IPS DF 6.9 (cell line): ENCODE measurements at regions not wholly inside any gene's neighbourhood (a gene's known extent, or its start where the extent isn't known, plus 50 kb on each side); places are given as distances from the start of the nearest gene placed in this dataset.

Experiments
- DNase-seq: peaks from one replicate; pipeline ENCODE4 v3.0.0-alpha.2; 2013; ENCODE audit warnings: low read depth, low spot score
- H3K27ac ChIP-seq: one replicate; pipeline ENCODE4 v1.5.1; 2013; ENCODE audit warnings: low read length, control low read depth
- H3K27me3 ChIP-seq: 2 replicates; pipeline ENCODE4 v1.6.1; 2013; ENCODE audit warnings: mild to moderate bottlenecking, low read length; ENCODE audit not compliant: control insufficient read depth, insufficient read depth
- H3K36me3 ChIP-seq: 2 replicates; pipeline ENCODE4 v1.6.1; 2013; ENCODE audit warnings: low read length; ENCODE audit not compliant: control insufficient read depth, insufficient read depth
- H3K4me1 ChIP-seq: 2 replicates; pipeline ENCODE4 v1.6.1; 2013; ENCODE audit warnings: low read length; ENCODE audit not compliant: control insufficient read depth, insufficient read depth
- H3K4me3 ChIP-seq: 2 replicates; pipeline ENCODE4 v1.5.1; 2013; ENCODE audit warnings: mild to moderate bottlenecking, low read length
- H3K9me3 ChIP-seq: 2 replicates; pipeline ENCODE4 v1.6.1; 2013; ENCODE audit warnings: low read length, inconsistent platforms; ENCODE audit not compliant: control insufficient read depth, insufficient read depth
- WGBS: extraction: QIAGEN DNeasy Blood & Tissue Kit; methylation state at CpG from one replicate; pipeline ENCODE4 v1.1.7; 2013; ENCODE audit warnings: mixed read lengths, missing lambda C conversion rate; ENCODE audit not compliant: insufficient read length, insufficient coverage; 5-methylcytosine and 5-hydroxymethylcytosine counted together

DNA sequence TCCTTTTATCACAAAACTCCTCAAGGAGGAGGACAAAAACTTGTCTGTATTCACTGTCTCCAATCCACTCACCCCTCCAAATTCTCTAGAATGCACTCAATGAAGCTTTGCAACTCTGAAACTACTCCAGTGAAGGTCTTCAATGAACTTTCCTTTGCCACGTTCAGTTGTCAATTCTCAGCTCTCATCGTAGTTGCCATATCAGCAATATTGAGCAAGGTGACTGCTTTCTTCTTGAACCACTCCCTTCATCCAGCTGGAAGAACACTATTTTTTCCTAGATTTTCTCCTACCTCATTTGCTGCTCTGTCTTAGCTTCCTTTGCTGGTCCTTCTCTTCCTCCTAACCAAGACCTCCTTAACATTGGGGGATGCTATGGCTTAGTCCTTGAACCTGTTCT lies 191.8 kb downstream of the KDR start:
- H3K9me3 ChIP-seq = no peaks in the 10 kb centered on the region
- H3K27me3 ChIP-seq = no peaks in the 10 kb centered on the region
- H3K4me1 ChIP-seq = no peaks in the 10 kb centered on the region
- WGBS = no CpG with 5 or more reads among the region's 2 CpGs
- DNase-seq = no peak
- H3K27ac ChIP-seq = no peak overlapping the region
- no peak overlapping the region for H3K4me3 ChIP-seq
- H3K36me3 ChIP-seq = no peaks in the 10 kb centered on the region

DNA sequence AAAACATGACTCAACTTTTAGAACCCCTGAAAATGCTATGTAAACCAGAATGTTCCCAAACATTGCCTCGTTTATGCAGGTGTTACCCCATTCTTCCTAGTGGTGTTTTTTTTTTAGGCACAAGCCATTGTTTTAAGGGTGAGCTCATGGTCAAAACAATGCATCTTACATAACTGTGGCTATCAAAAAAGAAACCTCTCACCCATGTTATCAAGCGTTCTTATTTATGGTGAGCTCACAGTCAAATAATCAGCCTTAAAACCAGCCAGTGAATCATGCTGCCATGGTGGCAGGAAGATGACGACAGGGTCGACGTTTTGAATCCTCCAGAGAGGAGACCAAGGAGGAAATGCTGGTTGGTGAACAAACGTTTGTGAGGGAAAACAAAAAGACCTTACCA lies 195.2 kb downstream of the KDR start:
- WGBS = no CpG with 5 or more reads among the region's 6 CpGs
- H3K27ac ChIP-seq = no peak overlapping the region
- no peaks in the 10 kb centered on the region for H3K4me1 ChIP-seq
- DNase-seq = no peak
- H3K36me3 ChIP-seq = no peaks in the 10 kb centered on the region
- H3K4me3 ChIP-seq = no peak overlapping the region
- no peaks in the 10 kb centered on the region for H3K9me3 ChIP-seq
- H3K27me3 ChIP-seq = no peaks in the 10 kb centered on the region

DNA sequence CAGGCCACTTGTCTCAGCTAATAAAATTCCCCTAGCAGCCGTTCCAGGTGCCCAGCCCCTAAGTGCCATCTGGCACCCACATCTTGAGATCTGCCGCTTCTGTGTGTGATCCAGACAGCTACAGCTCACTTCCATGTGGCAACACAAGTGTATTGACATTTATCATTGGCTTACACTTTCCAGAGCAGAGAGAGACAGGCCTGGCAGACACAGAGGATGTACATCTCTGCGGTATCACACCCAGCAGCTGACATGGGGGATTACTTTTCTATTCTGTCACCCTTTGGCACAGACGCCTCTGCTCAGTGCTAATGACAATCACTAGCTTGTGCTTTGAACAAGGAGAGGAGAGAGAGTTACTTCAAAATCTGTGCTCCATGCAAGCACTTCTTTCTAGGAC lies 195.9 kb downstream of the KDR start:
- Histone ChIP-seq H3K4me1 (no peaks in the 10 kb centered on the region), H3K27me3 (no peaks in the 10 kb centered on the region), H3K36me3 (no peaks in the 10 kb centered on the region), H3K9me3 (no peaks in the 10 kb centered on the region), H3K4me3 (no peak overlapping the region), H3K27ac (no peak overlapping the region)
- DNase-seq = no peak
- WGBS = no CpG with 5 or more reads among the region's 4 CpGs

DNA sequence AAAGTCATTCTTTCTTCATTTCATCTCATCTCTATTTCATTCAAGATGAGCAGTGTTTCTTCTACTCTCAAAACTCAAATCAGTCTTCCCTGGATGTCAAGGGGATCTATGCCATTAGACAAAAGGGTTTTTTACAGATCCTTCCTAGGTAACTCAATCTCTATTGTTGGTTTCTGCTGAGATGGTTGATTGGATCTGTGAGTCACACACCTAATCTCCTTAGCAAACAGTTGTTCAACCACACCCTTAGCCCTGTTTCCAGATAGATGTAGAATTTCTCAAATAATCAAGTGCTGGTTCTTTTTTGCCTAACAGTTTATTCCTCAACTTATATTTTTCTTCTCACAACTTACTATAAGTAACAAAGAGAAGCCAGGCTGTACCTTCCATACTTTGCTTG lies 200.5 kb downstream of the KDR start:
- DNase-seq = no peak

DNA sequence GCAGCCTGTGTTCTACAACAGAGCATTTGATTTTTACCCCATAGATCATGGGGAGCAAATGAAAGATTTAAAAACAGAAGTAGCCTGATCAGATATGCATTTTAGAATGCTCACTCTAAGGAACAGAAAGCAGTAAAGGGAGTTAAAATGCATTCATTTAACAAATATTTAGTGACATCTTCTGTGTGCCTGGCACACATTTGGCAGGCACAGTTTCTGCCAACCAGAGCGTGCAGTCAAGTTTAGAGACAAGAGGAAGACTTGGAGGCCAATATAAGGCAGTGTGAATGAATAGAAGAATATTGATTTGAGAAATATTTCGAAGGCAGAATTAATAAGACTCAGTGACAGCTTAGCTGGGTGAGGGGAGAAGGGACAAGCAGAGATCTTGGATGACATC lies 210.1 kb downstream of the KDR start:
- no peak for DNase-seq
- 100% methylated on average over 1 of the region's 2 CpGs for WGBS
- H3K4me3 ChIP-seq = no peak overlapping the region
- H3K36me3 ChIP-seq = no peaks in the 10 kb centered on the region
- H3K4me1 ChIP-seq = no peaks in the 10 kb centered on the region
- H3K9me3 ChIP-seq = no peaks in the 10 kb centered on the region
- H3K27ac ChIP-seq = no peak overlapping the region
- no peaks in the 10 kb centered on the region for H3K27me3 ChIP-seq

More for the DNA sequence above, 200.5 kb downstream of the KDR start:
- Histone ChIP-seq H3K36me3 (no peaks in the 10 kb centered on the region), H3K4me1 (no peaks in the 10 kb centered on the region), H3K27me3 (no peaks in the 10 kb centered on the region), H3K4me3 (no peak overlapping the region), H3K9me3 (no peaks in the 10 kb centered on the region), H3K27ac (no peak overlapping the region)

DNA sequence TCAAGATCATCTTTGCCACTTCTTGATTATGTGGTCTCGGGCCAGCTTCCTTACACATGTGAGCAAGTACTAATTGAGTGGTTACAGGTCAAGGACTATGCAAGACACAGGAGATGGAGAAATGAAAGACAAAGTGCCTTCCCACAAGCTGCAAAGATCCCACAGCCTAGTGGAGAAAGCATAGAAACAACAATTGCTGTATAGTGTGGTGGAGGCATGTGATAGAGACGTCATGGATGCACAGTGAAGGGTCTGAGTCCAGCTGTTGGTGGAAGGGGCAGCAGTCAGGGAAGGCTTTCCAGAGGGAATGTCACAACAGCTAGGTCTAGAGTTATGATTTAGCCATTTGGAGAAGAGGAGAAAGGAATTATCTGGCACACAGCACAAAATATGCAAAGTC lies 210.6 kb downstream of the KDR start:
- Histone ChIP-seq H3K9me3 (no peaks in the 10 kb centered on the region), H3K27me3 (no peaks in the 10 kb centered on the region), H3K27ac (no peak overlapping the region), H3K4me1 (no peaks in the 10 kb centered on the region), H3K4me3 (no peak overlapping the region), H3K36me3 (no peaks in the 10 kb centered on the region)
- no peak for DNase-seq
- no CpG with 5 or more reads among the region's 2 CpGs for WGBS

DNA sequence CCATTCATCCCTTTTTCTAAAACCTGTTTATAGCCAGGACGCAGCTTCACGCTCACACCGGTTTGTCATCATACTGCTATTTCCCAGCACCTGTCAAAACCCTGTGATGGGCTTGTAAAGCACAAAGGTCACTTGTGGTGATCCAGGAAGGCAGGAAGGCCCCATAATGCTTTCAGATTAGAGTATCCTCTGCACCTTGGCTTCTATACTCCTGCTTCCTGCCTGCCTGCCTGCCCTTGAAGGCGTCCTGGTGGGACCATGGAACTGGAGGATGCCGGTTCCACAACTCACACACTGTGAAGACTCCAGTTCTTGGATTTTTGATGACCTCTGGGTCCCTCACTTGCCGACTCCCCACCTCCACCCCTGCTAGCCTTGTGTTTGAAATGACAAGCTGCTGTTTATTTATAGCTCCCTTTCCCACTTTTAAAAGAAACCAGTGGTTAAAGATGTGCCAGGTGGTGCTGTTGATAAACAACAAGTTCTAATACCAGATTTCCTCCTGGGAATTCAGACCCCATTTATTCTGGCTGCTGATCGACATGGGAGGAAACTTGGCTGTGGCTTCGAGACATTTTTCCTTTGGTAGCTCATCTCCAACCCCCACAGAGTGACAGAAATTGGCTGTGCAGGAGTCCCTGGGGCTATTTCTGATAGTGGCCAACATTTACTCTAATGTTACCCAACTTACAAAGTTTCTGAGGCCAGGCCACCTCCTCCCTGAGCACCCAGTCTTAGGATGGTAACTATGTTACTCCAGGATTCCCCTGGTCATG lies 211.5 kb downstream of the KDR start:
- H3K9me3 ChIP-seq = no peaks in the 10 kb centered on the region
- H3K27me3 ChIP-seq = no peaks in the 10 kb centered on the region
- no peak overlapping the region for H3K27ac ChIP-seq
- H3K4me1 ChIP-seq = no peaks in the 10 kb centered on the region
- no peaks in the 10 kb centered on the region for H3K36me3 ChIP-seq
- no peak for DNase-seq
- WGBS = no CpG with 5 or more reads among the region's 8 CpGs
- H3K4me3 ChIP-seq = no peak overlapping the region

DNA sequence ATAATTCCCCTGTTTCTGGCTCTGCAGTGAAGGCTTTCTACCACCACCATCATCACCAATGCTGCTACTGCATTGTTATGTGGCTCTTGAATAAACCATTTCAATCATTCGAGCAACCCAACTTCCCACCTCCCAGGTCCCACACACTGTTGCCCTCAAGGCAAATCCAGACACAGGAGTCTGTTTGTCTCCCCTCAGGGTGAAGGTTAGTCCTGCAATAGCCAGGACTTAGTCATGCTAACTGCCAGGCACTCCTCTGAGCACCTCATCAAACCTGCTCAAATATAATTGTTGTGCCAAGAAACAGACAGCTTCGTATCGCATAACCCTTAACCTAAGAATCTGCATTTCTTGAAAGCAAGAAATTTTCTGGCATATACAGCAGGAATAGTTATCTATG lies 213.2 kb downstream of the KDR start:
- no peak for DNase-seq
- Histone ChIP-seq H3K36me3 (no peaks in the 10 kb centered on the region), H3K27me3 (no peaks in the 10 kb centered on the region), H3K27ac (no peak overlapping the region), H3K9me3 (no peaks in the 10 kb centered on the region), H3K4me3 (no peak overlapping the region), H3K4me1 (no peaks in the 10 kb centered on the region)
- no CpG with 5 or more reads among the region's 3 CpGs for WGBS

DNA sequence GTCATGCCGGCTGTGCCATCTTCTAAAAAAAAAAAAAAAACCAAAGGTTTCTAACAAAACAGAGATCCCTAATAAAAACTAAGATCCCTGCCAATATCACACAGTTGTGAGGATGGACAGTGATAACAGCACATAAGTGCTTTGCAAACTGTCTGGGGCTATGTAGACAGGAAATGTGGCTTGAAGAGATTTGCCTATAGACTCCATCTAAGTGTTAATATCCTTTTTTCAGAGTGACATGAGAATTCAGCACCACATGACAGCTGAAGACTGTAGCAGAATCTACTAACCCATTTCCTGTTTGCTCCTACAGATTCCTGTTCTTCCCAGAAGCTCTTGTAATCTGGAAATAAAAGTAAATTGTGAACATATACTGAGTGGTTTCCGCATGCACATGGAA lies 215.4 kb downstream of the KDR start:
- no peaks in the 10 kb centered on the region for H3K4me1 ChIP-seq
- no CpG with 5 or more reads among the region's 2 CpGs for WGBS

DNA sequence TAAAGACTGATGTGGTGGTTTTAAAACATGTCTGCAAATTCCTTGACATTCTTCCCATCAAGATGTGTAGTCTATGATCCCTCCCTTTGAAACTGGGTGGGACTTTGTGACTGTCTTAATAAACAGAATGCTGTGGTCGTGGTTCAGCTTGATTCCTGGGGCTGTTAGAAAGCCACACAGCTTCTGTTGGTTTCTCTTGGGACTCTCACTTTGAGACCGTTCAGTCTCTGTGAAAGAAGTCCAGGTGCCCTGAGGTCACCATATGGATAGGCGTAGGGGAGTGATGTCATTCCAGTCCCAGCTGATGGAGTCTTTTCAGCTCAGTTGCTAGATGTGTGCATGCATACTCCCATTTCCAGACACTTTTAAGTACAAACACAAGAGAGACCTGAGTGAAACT lies 216.6 kb downstream of the KDR start:
- no peak for DNase-seq
- H3K4me1 ChIP-seq = no peaks in the 10 kb centered on the region
- H3K27me3 ChIP-seq = no peaks in the 10 kb centered on the region
- H3K9me3 ChIP-seq = no peaks in the 10 kb centered on the region
- WGBS = no CpG with 5 or more reads among the region's 3 CpGs
- no peak overlapping the region for H3K27ac ChIP-seq
- no peak overlapping the region for H3K4me3 ChIP-seq
- no peaks in the 10 kb centered on the region for H3K36me3 ChIP-seq

More for the DNA sequence above, 215.4 kb downstream of the KDR start:
- Histone ChIP-seq H3K27me3 (no peaks in the 10 kb centered on the region), H3K9me3 (no peaks in the 10 kb centered on the region), H3K4me3 (no peak overlapping the region), H3K36me3 (no peaks in the 10 kb centered on the region), H3K27ac (no peak overlapping the region)
- DNase-seq = no peak

DNA sequence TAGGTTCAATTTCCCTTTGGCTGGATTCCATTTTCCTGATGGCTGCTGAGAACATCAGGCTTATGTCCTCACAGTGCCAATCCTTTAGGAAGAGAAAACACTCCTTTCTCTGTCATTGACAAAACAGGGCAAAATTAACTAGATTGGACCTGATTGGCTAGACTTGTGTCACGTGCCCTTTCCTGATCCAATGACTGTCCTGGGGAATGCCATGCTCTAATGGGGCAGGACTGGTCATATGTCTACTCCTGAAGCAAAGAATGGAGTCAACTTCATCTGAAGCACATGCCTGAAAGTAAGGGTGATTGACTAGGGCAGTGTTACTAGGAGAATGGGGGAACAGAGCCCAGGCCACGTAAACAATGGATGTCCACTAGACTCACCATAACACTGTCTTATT lies 220.4 kb downstream of the KDR start:
- Histone ChIP-seq H3K4me3 (no peak overlapping the region), H3K4me1 (no peaks in the 10 kb centered on the region), H3K36me3 (no peaks in the 10 kb centered on the region), H3K9me3 (no peaks in the 10 kb centered on the region), H3K27me3 (no peaks in the 10 kb centered on the region), H3K27ac (no peak overlapping the region)
- DNase-seq = no peak
- no CpG with 5 or more reads among the region's 2 CpGs for WGBS
